Thymus (tissue), 11 donors: ENCODE measurements at regions not wholly inside any gene's neighbourhood (a gene's known extent, or its start where the extent isn't known, plus 50 kb on each side); places are given as distances from the start of the nearest gene placed in this dataset.

Experiments used
- DNase-seq, 9 donors: peaks; one replicate each; pipeline ENCODE4 v3.0.0-alpha.2; 2013; ENCODE audit warnings: low spot score in 9 of 9, low read depth in 6 of 9, missing footprints in 1 of 9
- H3K27ac ChIP-seq, 2 donors: one replicate each; pipeline ENCODE4 v1.5.1; 2013; ENCODE audit warnings: control low read depth in 1 of 2, low read depth in 1 of 2, low read length in 1 of 2, mild to moderate bottlenecking in 1 of 2, moderate library complexity in 1 of 2
- H3K27me3 ChIP-seq, 2 donors: one replicate each; pipeline ENCODE4 v1.5.1; 2013; ENCODE audit warnings: low read length in 1 of 2; ENCODE audit not compliant: control insufficient read depth in 2 of 2, insufficient read depth in 1 of 2
- H3K36me3 ChIP-seq, 2 donors: one replicate each; pipeline ENCODE4 v1.5.1; 2013; ENCODE audit warnings: low read length in 1 of 2, mild to moderate bottlenecking in 1 of 2, moderate library complexity in 1 of 2; ENCODE audit not compliant: control insufficient read depth in 2 of 2, insufficient read depth in 2 of 2
- H3K4me1 ChIP-seq, 2 donors: one replicate each; pipeline ENCODE4 v1.5.1; 2013; ENCODE audit warnings: low read length in 2 of 2; ENCODE audit not compliant: control insufficient read depth in 2 of 2, insufficient read depth in 2 of 2
- H3K4me3 ChIP-seq, 2 donors: one replicate each; pipeline ENCODE4 v1.5.1; 2013; ENCODE audit warnings: low read length in 2 of 2, control low read depth in 1 of 2, mild to moderate bottlenecking in 1 of 2
- H3K9me3 ChIP-seq, 2 donors: one replicate each; pipeline ENCODE4 v1.5.1; 2013; ENCODE audit warnings: low read length in 1 of 2, mild to moderate bottlenecking in 1 of 2; ENCODE audit not compliant: control insufficient read depth in 2 of 2, insufficient read depth in 1 of 2
- WGBS: extraction: QIAGEN DNeasy Blood & Tissue Kit; methylation state at CpG from one replicate; pipeline ENCODE4 v1.1.7; 2013; 5-methylcytosine and 5-hydroxymethylcytosine counted together
- donor health status: healthy.

GRCh38 chr14:41047763-41048162 is 558.9 kb upstream of the LRFN5 start:
- H3K36me3 ChIP-seq: no peaks in the 10 kb centered on the region
- no peaks in the 10 kb centered on the region for H3K27me3 ChIP-seq
- H3K4me3 ChIP-seq: no peak overlapping the region
- 0% methylated on average over 1 of the region's 1 CpG for WGBS
- no peaks in the 10 kb centered on the region for H3K4me1 ChIP-seq
- no peaks in the 10 kb centered on the region for H3K9me3 ChIP-seq
- no peak for DNase-seq
- H3K27ac ChIP-seq: no peak overlapping the region

- Histone ChIP-seq H3K27ac (no peak overlapping the region), H3K9me3 (no peaks in the 10 kb centered on the region), H3K4me3 (no peak overlapping the region), H3K27me3 (no peaks in the 10 kb centered on the region), H3K4me1 (no peaks in the 10 kb centered on the region), H3K36me3 (no peaks in the 10 kb centered on the region)
- 60% methylated on average over 3 of the region's 3 CpGs for WGBS
- DNase-seq: no peak
Measured at GRCh38 chr14:41037388-41037787, 569.3 kb upstream of the LRFN5 start.

- WGBS: 99% methylated on average over 1 of the region's 1 CpG
- no peak overlapping the region for H3K27ac ChIP-seq
- H3K36me3 ChIP-seq: no peaks in the 10 kb centered on the region
- H3K4me1 ChIP-seq: no peaks in the 10 kb centered on the region
- DNase-seq: no peak
- H3K9me3 ChIP-seq: no peaks in the 10 kb centered on the region
- H3K4me3 ChIP-seq: no peak overlapping the region
- no peaks in the 10 kb centered on the region for H3K27me3 ChIP-seq
Measured at GRCh38 chr14:41034969-41035368, 571.7 kb upstream of the LRFN5 start.

- no peak overlapping the region for H3K4me3 ChIP-seq
- no peaks in the 10 kb centered on the region for H3K36me3 ChIP-seq
- H3K4me1 ChIP-seq: no peaks in the 10 kb centered on the region
- no peaks in the 10 kb centered on the region for H3K27me3 ChIP-seq
- DNase-seq: no peak
- no peak overlapping the region for H3K27ac ChIP-seq
- no peaks in the 10 kb centered on the region for H3K9me3 ChIP-seq
- WGBS: 97% methylated on average over 2 of the region's 2 CpGs
Measured at GRCh38 chr14:41022932-41023331, 583.7 kb upstream of the LRFN5 start.

GRCh38 chr14:41016213-41016612 is 590.5 kb upstream of the LRFN5 start:
- no peaks in the 10 kb centered on the region for H3K4me1 ChIP-seq
- no peaks in the 10 kb centered on the region for H3K9me3 ChIP-seq
- no peak overlapping the region for H3K4me3 ChIP-seq
- DNase-seq: no peak
- H3K27me3 ChIP-seq: no peaks in the 10 kb centered on the region
- 39% methylated on average over 4 of the region's 4 CpGs for WGBS
- no peaks in the 10 kb centered on the region for H3K36me3 ChIP-seq
- H3K27ac ChIP-seq: no peak overlapping the region

GRCh38 chr14:41000350-41000749 is 606.3 kb upstream of the LRFN5 start:
- no peaks in the 10 kb centered on the region for H3K4me1 ChIP-seq
- DNase-seq: no peak
- H3K27ac ChIP-seq: no peak overlapping the region
- no peaks in the 10 kb centered on the region for H3K9me3 ChIP-seq
- H3K4me3 ChIP-seq: no peak overlapping the region
- no peaks in the 10 kb centered on the region for H3K27me3 ChIP-seq
- no peaks in the 10 kb centered on the region for H3K36me3 ChIP-seq
- WGBS: 88% methylated on average over 3 of the region's 3 CpGs

- Histone ChIP-seq H3K4me3 (no peak overlapping the region), H3K4me1 (no peaks in the 10 kb centered on the region), H3K27ac (no peak overlapping the region), H3K9me3 (no peaks in the 10 kb centered on the region), H3K36me3 (no peaks in the 10 kb centered on the region), H3K27me3 (no peaks in the 10 kb centered on the region)
- 53% methylated on average over 1 of the region's 1 CpG for WGBS
- no peak for DNase-seq
Measured at GRCh38 chr14:40989260-40989659, 617.4 kb upstream of the LRFN5 start.

GRCh38 chr14:40987481-40987880 is 619.2 kb upstream of the LRFN5 start:
- Histone ChIP-seq H3K4me1 (no peaks in the 10 kb centered on the region), H3K9me3 (no peaks in the 10 kb centered on the region), H3K36me3 (no peaks in the 10 kb centered on the region), H3K27me3 (no peaks in the 10 kb centered on the region), H3K27ac (no peak overlapping the region), H3K4me3 (no peak overlapping the region)
- 94% methylated on average over 3 of the region's 3 CpGs for WGBS
- DNase-seq: no peak

- 85% methylated on average over 1 of the region's 1 CpG for WGBS
- no peaks in the 10 kb centered on the region for H3K27me3 ChIP-seq
- H3K4me1 ChIP-seq: no peaks in the 10 kb centered on the region
- no peaks in the 10 kb centered on the region for H3K36me3 ChIP-seq
- H3K9me3 ChIP-seq: no peaks in the 10 kb centered on the region
- no peak overlapping the region for H3K27ac ChIP-seq
- no peak overlapping the region for H3K4me3 ChIP-seq
- no peak for DNase-seq
Measured at GRCh38 chr14:40986655-40987054, 620.0 kb upstream of the LRFN5 start.

- no peak for DNase-seq
- Histone ChIP-seq H3K9me3 (no peaks in the 10 kb centered on the region), H3K27ac (no peak overlapping the region), H3K27me3 (no peaks in the 10 kb centered on the region), H3K4me3 (no peak overlapping the region), H3K36me3 (no peaks in the 10 kb centered on the region), H3K4me1 (no peaks in the 10 kb centered on the region)
- 74% methylated on average over 4 of the region's 4 CpGs for WGBS
Measured at GRCh38 chr14:40985584-40985983, 621.1 kb upstream of the LRFN5 start.
